ENCODE measurements at regions not wholly inside any gene's neighbourhood (a gene's known extent, or its start where the extent isn't known, plus 50 kb on each side); places are given as distances from the start of the nearest gene placed in this dataset.

DNA sequence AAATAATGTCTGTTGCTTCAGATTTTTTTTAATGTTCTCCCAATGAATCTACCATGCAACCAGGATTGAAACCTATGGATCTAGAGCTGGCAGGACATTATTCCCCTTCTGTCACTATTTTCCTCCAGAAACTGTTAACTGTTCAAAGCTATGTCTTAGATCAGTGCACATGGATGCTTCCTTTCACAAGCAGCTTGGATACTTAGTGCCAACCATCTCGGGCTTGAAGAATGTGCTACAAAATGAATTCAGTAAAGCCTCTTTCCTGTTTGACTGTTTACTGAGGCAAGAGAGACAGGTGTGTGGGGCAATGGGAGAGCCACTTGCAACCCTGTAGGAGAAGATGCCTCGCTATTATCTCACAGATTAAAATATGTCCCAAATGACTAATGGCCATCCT is 774.8 kb downstream of the KCTD16 start (continued):
- TF ChIP-seq ZNF431 (CRISPR knock-in tag; IDR thresholded peaks at IDR 0.05; ENCODE audit: borderline replicate concordance, low read depth) = no peak

DNA sequence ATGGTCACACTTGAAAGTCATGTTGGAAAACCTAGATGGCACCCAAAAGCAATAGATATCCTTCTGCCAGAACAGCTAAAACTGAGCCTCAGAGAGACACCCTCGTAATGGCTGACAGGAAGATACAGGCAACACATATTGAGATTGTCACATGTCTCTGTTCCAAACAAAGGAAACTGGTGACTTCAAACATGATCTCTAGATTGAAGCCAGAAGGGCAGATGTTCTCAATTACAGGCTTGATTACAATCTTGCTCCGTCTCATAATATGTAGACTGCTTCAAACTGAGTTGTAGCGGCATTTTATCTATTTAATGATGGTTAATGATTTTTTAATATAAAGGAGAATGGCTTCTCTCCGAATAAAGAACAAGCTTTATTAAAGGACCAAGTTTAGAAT is 774.3 kb downstream of the KCTD16 start:
- CTCF ChIA-PET (ENCODE audit: low intra/inter-chr PET ratio, low total read pairs) = no interaction called here
- no peak for FAIRE-seq
- Histone ChIP-seq H3K4me1 (ENCODE audit: insufficient read depth, low read length) (no peaks in the 10 kb centered on the region), H2AFZ (ENCODE audit: low read length) (no peak overlapping the region), H3K4me2 (ENCODE audit: low read depth, low read length) (no peak overlapping the region), H4K20me1 (ENCODE audit: insufficient read depth, low read length) (no peaks in the 10 kb centered on the region), H3K4me3 (replicated peaks in 1 of 3; ENCODE audit: insufficient read depth in 1 of 3, low read depth in 2 of 3, low read length in 3 of 3) (no peak overlapping the region), H3K36me3 (replicated peaks in 1 of 2; ENCODE audit: control insufficient read depth in 1 of 2, insufficient read depth in 2 of 2, low read length in 2 of 2) (no peaks in the 10 kb centered on the region), H3K79me2 (ENCODE audit: insufficient read depth, low read length) (no peaks in the 10 kb centered on the region), H3K9me3 (ENCODE audit: low read length) (no peaks in the 10 kb centered on the region), H3K27ac (ENCODE audit: extremely low read length, insufficient read depth, low read length) (no peak overlapping the region), H3K9ac (ENCODE audit: insufficient read depth, low read depth, low read length) (no peak overlapping the region), H3K27me3 (ENCODE audit: control insufficient read depth in 1 of 2, insufficient read depth in 2 of 2, low read length in 2 of 2) (no peaks in the 10 kb centered on the region)
- DNase-seq (ENCODE audit: low spot score) = no peak
- POLR2A ChIA-PET = no interaction called here
- in situ Hi-C loops (cut with HindIII; ENCODE audit: extremely low pct_ligation_motif_present, low pct_unique_long_range_greater_than_20kb) = no loop called here
- intact Hi-C loops (cut with micrococcal nuclease; ENCODE audit: unreplicated experiment) = no loop called here
- 3% methylated on average over 4 of the region's 4 CpGs for WGBS (ENCODE audit: low lambda C conversion rate)
- no peak for ATAC-seq
- TF ChIP-seq, protein P1, sequence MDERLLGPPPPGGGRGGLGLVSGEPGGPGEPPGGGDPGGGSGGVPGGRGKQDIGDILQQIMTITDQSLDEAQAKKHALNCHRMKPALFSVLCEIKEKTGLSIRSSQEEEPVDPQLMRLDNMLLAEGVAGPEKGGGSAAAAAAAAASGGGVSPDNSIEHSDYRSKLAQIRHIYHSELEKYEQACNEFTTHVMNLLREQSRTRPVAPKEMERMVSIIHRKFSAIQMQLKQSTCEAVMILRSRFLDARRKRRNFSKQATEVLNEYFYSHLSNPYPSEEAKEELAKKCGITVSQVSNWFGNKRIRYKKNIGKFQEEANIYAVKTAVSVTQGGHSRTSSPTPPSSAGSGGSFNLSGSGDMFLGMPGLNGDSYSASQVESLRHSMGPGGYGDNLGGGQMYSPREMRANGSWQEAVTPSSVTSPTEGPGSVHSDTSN (CRISPR knock-in tag; IDR thresholded peaks at IDR 0.05) = no peak
- TF ChIP-seq FOXP1 (IDR thresholded peaks at IDR 0.05) = no peak
- TF ChIP-seq FOXP1 (CRISPR knock-in tag; IDR thresholded peaks at IDR 0.05) = no peak
- no peak for TF ChIP-seq MAF1 (CRISPR knock-in tag; IDR thresholded peaks at IDR 0.05; ENCODE audit: borderline replicate concordance)
- no peak for TF ChIP-seq RAD21 (CRISPR knock-in tag; IDR thresholded peaks at IDR 0.05)
- no peak for TF ChIP-seq KMT2B (CRISPR knock-in tag; IDR thresholded peaks at IDR 0.05)
- no peak for TF ChIP-seq ZNF629 (CRISPR knock-in tag; conservative IDR thresholded peaks at IDR 0.05)
- TF ChIP-seq KLF15 (CRISPR knock-in tag; IDR thresholded peaks at IDR 0.05; ENCODE audit: borderline replicate concordance) = no peak
- BruUV-seq (replicated peaks) = no TSS peak

DNA sequence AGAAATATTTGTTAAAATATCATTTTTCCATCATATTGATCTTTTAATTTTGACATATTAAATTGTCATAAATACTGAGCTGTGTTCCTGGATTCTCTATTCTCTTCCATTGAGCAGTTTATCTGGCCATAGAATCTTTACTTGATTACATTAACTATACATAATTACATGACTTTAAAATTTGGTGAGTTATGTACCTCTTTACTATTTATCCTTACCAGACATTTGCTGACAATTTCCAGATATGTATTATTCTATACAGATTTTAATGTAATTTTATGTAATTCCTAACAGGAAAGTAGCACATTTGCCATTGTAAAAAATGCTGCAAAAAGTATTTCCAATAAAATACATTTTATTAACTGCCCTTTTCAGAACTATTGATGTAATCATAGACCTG is 770.3 kb downstream of the KCTD16 start:
- TF ChIP-seq ZNF567 (CRISPR knock-in tag; IDR thresholded peaks at IDR 0.05; ENCODE audit: borderline replicate concordance) (no peak), ZNF878 (CRISPR knock-in tag; IDR thresholded peaks at IDR 0.05) (no peak)

More for the DNA sequence above, 770.3 kb downstream of the KCTD16 start:
- H3K36me3 ChIP-seq (replicated peaks in 1 of 2; ENCODE audit: control insufficient read depth in 1 of 2, insufficient read depth in 2 of 2, low read length in 2 of 2) = no peaks in the 10 kb centered on the region
- no peak for DNase-seq (ENCODE audit: low spot score)
- no peak overlapping the region for H3K4me2 ChIP-seq (ENCODE audit: low read depth, low read length)
- no peaks in the 10 kb centered on the region for H3K9me3 ChIP-seq (ENCODE audit: low read length)
- no peaks in the 10 kb centered on the region for H4K20me1 ChIP-seq (ENCODE audit: insufficient read depth, low read length)
- no peaks in the 10 kb centered on the region for H3K27me3 ChIP-seq (ENCODE audit: control insufficient read depth in 1 of 2, insufficient read depth in 2 of 2, low read length in 2 of 2)
- no peak overlapping the region for H3K27ac ChIP-seq (ENCODE audit: extremely low read length, insufficient read depth, low read length)
- no peak overlapping the region for H3K9ac ChIP-seq (ENCODE audit: insufficient read depth, low read depth, low read length)
- ATAC-seq = no peak
- POLR2A ChIA-PET = no interaction called here
- no peak for FAIRE-seq
- no peak overlapping the region for H2AFZ ChIP-seq (ENCODE audit: low read length)
- intact Hi-C loops (cut with micrococcal nuclease; ENCODE audit: unreplicated experiment) (no loop called here), in situ Hi-C loops (cut with HindIII; ENCODE audit: extremely low pct_ligation_motif_present, low pct_unique_long_range_greater_than_20kb) (no loop called here)
- H3K4me1 ChIP-seq (ENCODE audit: insufficient read depth, low read length) = no peaks in the 10 kb centered on the region
- H3K79me2 ChIP-seq (ENCODE audit: insufficient read depth, low read length) = no peaks in the 10 kb centered on the region
- CTCF ChIA-PET (ENCODE audit: low intra/inter-chr PET ratio, low total read pairs) = no interaction called here
- BruUV-seq (replicated peaks) = no TSS peak
- no peak overlapping the region for H3K4me3 ChIP-seq (replicated peaks in 1 of 3; ENCODE audit: insufficient read depth in 1 of 3, low read depth in 2 of 3, low read length in 3 of 3)

All from HepG2 (cell line).